ENCODE measurements at regions not wholly inside any gene's neighbourhood (a gene's known extent, or its start where the extent isn't known, plus 50 kb on each side); places are given as distances from the start of the nearest gene placed in this dataset.

DNA sequence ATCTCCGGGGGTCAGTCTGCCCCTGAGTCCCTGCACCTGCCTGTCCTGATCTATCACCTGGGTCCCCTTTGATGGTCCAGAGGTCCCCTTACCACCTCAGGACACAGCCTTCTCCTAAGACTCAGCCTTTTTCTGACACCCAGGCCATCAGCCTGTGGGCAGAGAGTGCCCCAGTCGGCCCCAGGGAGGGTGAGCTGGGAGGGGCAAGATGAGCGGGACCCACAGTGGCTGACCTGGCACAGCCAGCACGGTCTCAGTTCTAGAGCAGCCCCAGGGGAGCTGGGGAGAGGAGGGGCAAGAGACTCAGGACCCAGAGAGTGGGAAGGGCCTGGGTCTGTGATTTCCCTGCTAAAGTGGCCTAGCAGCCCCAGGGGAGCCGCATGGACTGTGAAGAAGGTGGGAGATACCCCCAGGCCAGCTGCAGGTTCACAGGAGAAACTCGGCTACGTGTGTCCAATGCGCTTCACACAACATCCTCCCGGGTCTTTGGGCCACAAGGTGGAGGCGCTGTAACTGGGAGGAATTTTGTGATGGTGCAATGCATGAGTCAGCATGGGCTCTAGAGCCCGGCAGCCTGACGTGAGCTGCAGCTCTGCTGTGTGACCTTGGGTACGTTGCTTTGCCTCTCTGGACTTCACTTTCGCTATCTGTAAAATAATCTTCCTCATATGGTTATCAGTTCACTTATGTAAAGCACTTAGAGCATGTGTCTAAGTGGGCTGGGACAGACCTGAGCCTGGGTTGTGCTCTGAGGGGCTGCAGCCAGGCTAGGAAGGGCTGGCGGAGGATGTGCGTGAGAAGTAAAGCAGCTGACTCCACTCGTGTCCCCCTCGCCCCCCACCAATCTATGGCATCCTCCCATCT, 67.2 kb upstream of the LHX1 start:
- Histone ChIP-seq H4K20me1 (ENCODE audit: insufficient read depth, low read length) (no peaks in the 10 kb centered on the region), H3K4me2 (replicated peaks; ENCODE audit: extremely low read depth, low read length, poor library complexity, severe bottlenecking) (no peak overlapping the region), H3K36me3 (replicated peaks in 1 of 2; ENCODE audit: control insufficient read depth in 1 of 2, insufficient read depth in 2 of 2, low read length in 2 of 2) (no peaks in the 10 kb centered on the region), H3K4me1 (ENCODE audit: control insufficient read depth in 1 of 2, insufficient read depth in 2 of 2, low read length in 2 of 2) (no peaks in the 10 kb centered on the region), H3K27ac (ENCODE audit: low read depth in 1 of 2, low read length in 2 of 2) (no peak overlapping the region), H2AFZ (ENCODE audit: insufficient read depth, low read depth, low read length, poor library complexity, severe bottlenecking) (no peak overlapping the region), H3K79me2 (ENCODE audit: insufficient read depth, low read length) (no peaks in the 10 kb centered on the region), H3K9me3 (replicated peaks in 1 of 2; ENCODE audit: control insufficient read depth in 1 of 2, insufficient read depth in 1 of 2, low read length in 2 of 2) (no peaks in the 10 kb centered on the region), H3K9ac (ENCODE audit: insufficient read depth, low read length, poor library complexity, severe bottlenecking) (no peak overlapping the region), H3K4me3 (replicated peaks in 1 of 3; ENCODE audit: low read depth in 2 of 3, low read length in 3 of 3) (no peak overlapping the region), H3K27me3 (ENCODE audit: control insufficient read depth in 2 of 2, insufficient read depth in 2 of 2, low read length in 2 of 2) (no peaks in the 10 kb centered on the region)
- WGBS (ENCODE audit: insufficient coverage): 67% methylated on average over 12 of the region's 18 CpGs
- Mint-ChIP-seq H3K4me1 (no peaks in the 10 kb centered on the region), H3K27me3 (ENCODE audit: low read depth in 3 of 3) (peaks cover 3 to 25% (median 4%) of the 10 kb centered on the region in 3 donors), H3K9me3 (peaks cover 0 to 4% (median 3%) of the 10 kb centered on the region in 7 donors), H3K4me3 (no peak overlapping the region), H3K27ac (no peak overlapping the region), H3K36me3 (no peaks in the 10 kb centered on the region)
- peak in 1 of 3 donors; percentile 11 for DNase-seq
- intact Hi-C loops (cut with micrococcal nuclease): no loop called here
- TF ChIP-seq, protein P1, sequence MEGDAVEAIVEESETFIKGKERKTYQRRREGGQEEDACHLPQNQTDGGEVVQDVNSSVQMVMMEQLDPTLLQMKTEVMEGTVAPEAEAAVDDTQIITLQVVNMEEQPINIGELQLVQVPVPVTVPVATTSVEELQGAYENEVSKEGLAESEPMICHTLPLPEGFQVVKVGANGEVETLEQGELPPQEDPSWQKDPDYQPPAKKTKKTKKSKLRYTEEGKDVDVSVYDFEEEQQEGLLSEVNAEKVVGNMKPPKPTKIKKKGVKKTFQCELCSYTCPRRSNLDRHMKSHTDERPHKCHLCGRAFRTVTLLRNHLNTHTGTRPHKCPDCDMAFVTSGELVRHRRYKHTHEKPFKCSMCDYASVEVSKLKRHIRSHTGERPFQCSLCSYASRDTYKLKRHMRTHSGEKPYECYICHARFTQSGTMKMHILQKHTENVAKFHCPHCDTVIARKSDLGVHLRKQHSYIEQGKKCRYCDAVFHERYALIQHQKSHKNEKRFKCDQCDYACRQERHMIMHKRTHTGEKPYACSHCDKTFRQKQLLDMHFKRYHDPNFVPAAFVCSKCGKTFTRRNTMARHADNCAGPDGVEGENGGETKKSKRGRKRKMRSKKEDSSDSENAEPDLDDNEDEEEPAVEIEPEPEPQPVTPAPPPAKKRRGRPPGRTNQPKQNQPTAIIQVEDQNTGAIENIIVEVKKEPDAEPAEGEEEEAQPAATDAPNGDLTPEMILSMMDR (IDR thresholded peaks at IDR 0.05): no peak

DNA sequence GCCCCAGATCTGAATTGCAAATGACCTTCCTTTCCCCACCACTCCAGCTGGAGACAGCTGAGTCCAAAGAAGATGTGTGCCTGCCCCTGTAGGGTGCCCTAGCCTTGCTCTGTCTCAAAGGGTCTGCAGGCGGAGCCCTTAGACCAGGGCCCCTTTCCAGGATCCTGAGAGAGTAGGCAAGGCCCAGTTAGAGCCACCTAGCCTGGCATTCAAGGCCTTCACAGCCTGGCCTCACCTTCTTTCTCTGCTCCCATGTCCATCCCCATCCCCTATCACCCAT, 66.6 kb upstream of the LHX1 start:
- TF ChIP-seq, protein P1 (IDR thresholded peaks at IDR 0.05): no peak
- H3K27me3 Mint-ChIP-seq (ENCODE audit: low read depth in 3 of 3): peaks cover 3 to 24% (median 6%) of the 10 kb centered on the region in 3 donors
- Histone ChIP-seq H3K4me1 (ENCODE audit: control insufficient read depth in 1 of 2, insufficient read depth in 2 of 2, low read length in 2 of 2) (no peaks in the 10 kb centered on the region), H2AFZ (ENCODE audit: insufficient read depth, low read depth, low read length, poor library complexity, severe bottlenecking) (no peak overlapping the region), H3K4me2 (replicated peaks; ENCODE audit: extremely low read depth, low read length, poor library complexity, severe bottlenecking) (no peak overlapping the region), H3K36me3 (replicated peaks in 1 of 2; ENCODE audit: control insufficient read depth in 1 of 2, insufficient read depth in 2 of 2, low read length in 2 of 2) (no peaks in the 10 kb centered on the region), H4K20me1 (ENCODE audit: insufficient read depth, low read length) (no peaks in the 10 kb centered on the region), H3K27ac (ENCODE audit: low read depth in 1 of 2, low read length in 2 of 2) (no peak overlapping the region), H3K9ac (ENCODE audit: insufficient read depth, low read length, poor library complexity, severe bottlenecking) (no peak overlapping the region), H3K27me3 (ENCODE audit: control insufficient read depth in 2 of 2, insufficient read depth in 2 of 2, low read length in 2 of 2) (no peaks in the 10 kb centered on the region), H3K9me3 (replicated peaks in 1 of 2; ENCODE audit: control insufficient read depth in 1 of 2, insufficient read depth in 1 of 2, low read length in 2 of 2) (no peaks in the 10 kb centered on the region), H3K79me2 (ENCODE audit: insufficient read depth, low read length) (no peaks in the 10 kb centered on the region), H3K4me3 (replicated peaks in 1 of 3; ENCODE audit: low read depth in 2 of 3, low read length in 3 of 3) (no peak overlapping the region)
- no peaks in the 10 kb centered on the region for H3K4me1 Mint-ChIP-seq
- 75% methylated on average over 1 of the region's 1 CpG for WGBS (ENCODE audit: insufficient coverage)
- DNase-seq: no peak
- intact Hi-C loops (cut with micrococcal nuclease): no loop called here
- H3K9me3 Mint-ChIP-seq: peaks cover 0 to 4% (median 3%) of the 10 kb centered on the region in 7 donors
- no peak overlapping the region for H3K27ac Mint-ChIP-seq
- no peaks in the 10 kb centered on the region for H3K36me3 Mint-ChIP-seq
- H3K4me3 Mint-ChIP-seq: no peak overlapping the region
